A673 (cell line): ENCODE measurements at regions not wholly inside any gene's neighbourhood (a gene's known extent, or its start where the extent isn't known, plus 50 kb on each side); places are given as distances from the start of the nearest gene placed in this dataset.

Source experiments
- BruUV-seq: library from RNA; stranded (reverse); fragments of 400-500 nt; replicated peaks from 2 replicates; lab custom pipeline; 2021; lab: Mats Ljungman, UMichigan
- CTCF ChIA-PET: fragments of 300-600 bp; sonication (Branson Sonifier 250); formaldehyde crosslinking; loops from one replicate; lab custom pipeline; 2022; ENCODE audit warnings: antibody characterized with exemption; lab: Charles Lee
- POLR2A ChIA-PET: fragments of 300-600 bp; sonication (Branson Sonifier 250); formaldehyde crosslinking; loops from one replicate; lab custom pipeline; 2022; ENCODE audit warnings: antibody characterized with exemption; ENCODE audit not compliant: low non-redundant PET; lab: Charles Lee
- DNase-seq: peaks from one replicate; pipeline ENCODE4 v3.0.0-alpha.2; 2015; ENCODE audit warnings: low spot score
- H3K27ac ChIP-seq: fragments of 200-600 bp; sonication (generic); 2 replicates; pipeline ENCODE4 v1.5.1; 2016; ENCODE audit warnings: mixed run types, low read depth, mild to moderate bottlenecking, mixed read lengths, antibody characterized with exemption, low read length; ENCODE audit not compliant: poor library complexity, severe bottlenecking
- H3K27me3 ChIP-seq: fragments of 200-600 bp; sonication (generic); replicated peaks from 2 replicates; pipeline ENCODE4 v1.6.1; 2017; ENCODE audit warnings: mixed run types, low read depth, mild to moderate bottlenecking, mixed read lengths, antibody characterized with exemption, low read length; ENCODE audit not compliant: insufficient read depth, poor library complexity
- H3K36me3 ChIP-seq: fragments of 200-600 bp; sonication (generic); 2 replicates; pipeline ENCODE4 v1.6.1; 2016; ENCODE audit warnings: mixed run types, mild to moderate bottlenecking, mixed read lengths, antibody characterized with exemption, low read length; ENCODE audit not compliant: insufficient read depth, poor library complexity, severe bottlenecking
- H3K4me1 ChIP-seq: fragments of 200-600 bp; sonication (generic); 2 replicates; pipeline ENCODE4 v1.6.1; 2017; ENCODE audit warnings: mixed run types, mild to moderate bottlenecking, mixed read lengths, antibody characterized with exemption, low read length; ENCODE audit not compliant: insufficient read depth, poor library complexity, severe bottlenecking
- H3K4me3 ChIP-seq: fragments of 200-600 bp; sonication (generic); 2 replicates; pipeline ENCODE4 v1.5.1; 2016; ENCODE audit warnings: low read depth, mixed run types, mild to moderate bottlenecking, mixed read lengths, low read length; ENCODE audit not compliant: poor library complexity, severe bottlenecking
- H3K9me3 ChIP-seq: fragments of 200-600 bp; sonication (generic); 2 replicates; pipeline ENCODE4 v1.6.1; 2016; ENCODE audit warnings: mixed run types, low read depth, mild to moderate bottlenecking, mixed read lengths, antibody characterized with exemption, low read length; ENCODE audit not compliant: poor library complexity, severe bottlenecking
- CTCF ChIP-seq: fragments of 300-800, 200-600 bp; sonication (generic); conservative IDR thresholded peaks from 2 replicates; pipeline ENCODE4 v1.5.1; 2017; ENCODE audit warnings: low read depth, mild to moderate bottlenecking, antibody characterized with exemption, low read length, moderate library complexity, mixed read lengths
- EZH2 ChIP-seq: fragments of 200-600 bp; sonication (generic); IDR thresholded peaks from 2 replicates; pipeline ENCODE4 v1.6.1; 2017; ENCODE audit warnings: borderline replicate concordance, low read depth, mild to moderate bottlenecking, mixed read lengths, antibody characterized with exemption, low read length; ENCODE audit not compliant: poor library complexity, severe bottlenecking
- intact Hi-C: fragments of 100-400 bp; cut with micrococcal nuclease; formaldehyde crosslinking; loops from one replicate; pipeline ENCODE4 v1.10.0; 2022; ENCODE audit not compliant: unreplicated experiment

GRCh38 chr2:15053542-15053941, 421.0 kb downstream of the LRATD1 start:
- Histone ChIP-seq H3K27me3 (peaks cover 20% of the 10 kb centered on the region), H3K4me1 (no peaks in the 10 kb centered on the region), H3K4me3 (no peak overlapping the region), H3K9me3 (no peaks in the 10 kb centered on the region), H3K27ac (no peak overlapping the region), H3K36me3 (no peaks in the 10 kb centered on the region)
- ChIA-PET CTCF (no interaction called here), POLR2A (no interaction called here)
- no peak for DNase-seq
- no TSS peak for BruUV-seq
- intact Hi-C loops = no loop called here
- TF ChIP-seq CTCF (no peak), EZH2 (no peak)

GRCh38 chr2:15058015-15058720, 425.7 kb downstream of the LRATD1 start:
- no TSS peak for BruUV-seq
- POLR2A ChIA-PET = interaction anchor here (0.7 kb wide), 1 partner anchor 157 kb away, joined by 3 read pairs; no protein-coding TSS in a partner anchor

GRCh38 chr2:15058721-15059157, 426.2 kb downstream of the LRATD1 start:
- Histone ChIP-seq H3K36me3 (no peaks in the 10 kb centered on the region), H3K4me3 (no peak overlapping the region), H3K4me1 (no peaks in the 10 kb centered on the region), H3K27me3 (peaks cover 8% of the 10 kb centered on the region), H3K27ac (no peak overlapping the region), H3K9me3 (no peaks in the 10 kb centered on the region)
- intact Hi-C loops = loop anchor here (2.0 kb wide), 1 partner anchor 32 kb away; no protein-coding TSS in a partner anchor
- POLR2A ChIA-PET = no interaction called here
- no TSS peak for BruUV-seq
- TF ChIP-seq EZH2 = no peak
- no peak for TF ChIP-seq CTCF
- no peak for DNase-seq
- CTCF ChIA-PET = no interaction called here

More at GRCh38 chr2:15058015-15058720, 425.7 kb downstream of the LRATD1 start:
- Histone ChIP-seq H3K9me3 (no peaks in the 10 kb centered on the region), H3K27ac (no peak overlapping the region), H3K36me3 (no peaks in the 10 kb centered on the region), H3K27me3 (peaks cover 14% of the 10 kb centered on the region), H3K4me1 (no peaks in the 10 kb centered on the region), H3K4me3 (no peak overlapping the region)
- peak; percentile 61 for DNase-seq
- CTCF ChIA-PET = no interaction called here
- intact Hi-C loops = loop anchor here (2.0 kb wide), 1 partner anchor 33 kb away; no protein-coding TSS in a partner anchor
- TF ChIP-seq EZH2 (no peak), CTCF (peak; percentile 70)
